SK-N-MC (cell line): ENCODE measurements at regions not wholly inside any gene's neighbourhood (a gene's known extent, or its start where the extent isn't known, plus 50 kb on each side); places are given as distances from the start of the nearest gene placed in this dataset.
"Not testable (repeated sequence)": the region's sequence is repeated elsewhere in the genome, so short reads cannot be mapped to it uniquely, and the experiment has no call there.

Source experiments
- DNase-seq: peaks from one replicate; pipeline ENCODE4 v3.0.0-alpha.2; 2011; ENCODE audit warnings: low read depth, low spot score
- H3K27ac ChIP-seq: fragments of 200-600 bp; sonication (generic); 2 replicates; pipeline ENCODE4 v1.5.1; 2016; ENCODE audit warnings: mixed run types
- H3K36me3 ChIP-seq: fragments of 200-600 bp; sonication (generic); 2 replicates; pipeline ENCODE4 v1.6.1; 2017; ENCODE audit warnings: antibody characterized with exemption, low read length, mixed read lengths; ENCODE audit not compliant: insufficient read depth
- H3K4me3 ChIP-seq: fragments of 200-600 bp; sonication (generic); 2 replicates; pipeline ENCODE4 v1.5.1; 2016
- H3K9ac ChIP-seq: fragments of 200-600 bp; sonication (generic); 2 replicates; pipeline ENCODE4 v1.8.0; 2017; ENCODE audit warnings: mixed run types, mixed read lengths; ENCODE audit not compliant: insufficient read length
- H3K9me3 ChIP-seq: fragments of 200-600 bp; sonication (generic); 2 replicates; pipeline ENCODE4 v1.6.1; 2017; ENCODE audit warnings: low read depth, mild to moderate bottlenecking, antibody characterized with exemption, low read length, moderate library complexity, mixed read lengths
- EZH2 ChIP-seq: fragments of 200-600 bp; sonication (generic); IDR thresholded peaks from one replicate; pipeline ENCODE4 v1.6.1; 2017; ENCODE audit warnings: antibody characterized with exemption
- FOXP2 ChIP-seq: optimal IDR thresholded peaks from 2 replicates; pipeline ENCODE3; 2011; ENCODE audit warnings: mild to moderate bottlenecking, moderate library complexity; ENCODE audit not compliant: insufficient read depth; ENCODE audit errors: extremely low read length, control extremely low read depth
- POLR2AphosphoS5 ChIP-seq: IDR thresholded peaks from 2 replicates; pipeline ENCODE4 v1.6.1; 2012; ENCODE audit warnings: mild to moderate bottlenecking, low read depth, low read length, borderline replicate concordance

- Histone ChIP-seq H3K4me3 (no peak overlapping the region), H3K9me3 (no peaks in the 10 kb centered on the region), H3K36me3 (no peaks in the 10 kb centered on the region), H3K9ac (no peak overlapping the region), H3K27ac (no peak overlapping the region)
- no peak for DNase-seq
- TF ChIP-seq POLR2AphosphoS5 (no peak), EZH2 (no peak), FOXP2 (no peak)
Measured at GRCh38 chr6:82521861-82522260, 158.2 kb downstream of the TPBG start.

- no peak for DNase-seq
- Histone ChIP-seq H3K9me3 (no peaks in the 10 kb centered on the region), H3K4me3 (no peak overlapping the region), H3K36me3 (no peaks in the 10 kb centered on the region), H3K9ac (no peak overlapping the region), H3K27ac (no peak overlapping the region)
- TF ChIP-seq POLR2AphosphoS5 (no peak), FOXP2 (no peak), EZH2 (no peak)
Measured at GRCh38 chr6:82524031-82524430, 160.4 kb downstream of the TPBG start.

- Histone ChIP-seq H3K36me3 (no peaks in the 10 kb centered on the region), H3K9me3 (no peaks in the 10 kb centered on the region), H3K9ac (no peak overlapping the region), H3K27ac (no peak overlapping the region), H3K4me3 (no peak overlapping the region)
- DNase-seq: peak; percentile 39
- TF ChIP-seq POLR2AphosphoS5: peak; percentile 48; the same call in 1 of the 2 replicates
- TF ChIP-seq EZH2: no peak
Measured at GRCh38 chr6:82525775-82526495, 162.3 kb downstream of the TPBG start.

GRCh38 chr6:82529960-82530460 lies 166.4 kb downstream of the TPBG start:
- DNase-seq, H3K27ac ChIP-seq, H3K36me3 ChIP-seq, H3K4me3 ChIP-seq, H3K9me3 ChIP-seq, H3K9ac ChIP-seq: not testable (repeated sequence)

- no peak overlapping the region for H3K9ac ChIP-seq
- no peaks in the 10 kb centered on the region for H3K36me3 ChIP-seq
- TF ChIP-seq FOXP2: no peak
- H3K27ac ChIP-seq: no peak overlapping the region
- DNase-seq: no peak
- no peak overlapping the region for H3K4me3 ChIP-seq
- no peaks in the 10 kb centered on the region for H3K9me3 ChIP-seq
Measured at GRCh38 chr6:82534876-82535275, 171.3 kb downstream of the TPBG start.

- not testable (repeated sequence) for H3K9me3 ChIP-seq, H3K4me3 ChIP-seq, H3K36me3 ChIP-seq, H3K27ac ChIP-seq, H3K9ac ChIP-seq, DNase-seq
Measured at GRCh38 chr6:82549480-82549879, 185.9 kb downstream of the TPBG start.

GRCh38 chr6:82551311-82551710 lies 187.7 kb downstream of the TPBG start:
- not testable (repeated sequence) for DNase-seq, H3K9me3 ChIP-seq, H3K4me3 ChIP-seq, H3K36me3 ChIP-seq, H3K27ac ChIP-seq, H3K9ac ChIP-seq

GRCh38 chr6:82551831-82552230 lies 188.2 kb downstream of the TPBG start:
- Histone ChIP-seq H3K4me3 (no peak overlapping the region), H3K9me3 (no peaks in the 10 kb centered on the region), H3K9ac (no peak overlapping the region), H3K27ac (no peak overlapping the region), H3K36me3 (no peaks in the 10 kb centered on the region)
- DNase-seq: no peak
- TF ChIP-seq POLR2AphosphoS5 (no peak), FOXP2 (no peak), EZH2 (no peak)

- Histone ChIP-seq H3K9ac (no peak overlapping the region), H3K4me3 (no peak overlapping the region), H3K27ac (no peak overlapping the region), H3K9me3 (no peaks in the 10 kb centered on the region), H3K36me3 (no peaks in the 10 kb centered on the region)
- no peak for DNase-seq
- TF ChIP-seq POLR2AphosphoS5: no peak
- TF ChIP-seq FOXP2: no peak
- no peak for TF ChIP-seq EZH2
Measured at GRCh38 chr6:82553863-82554531, 190.4 kb downstream of the TPBG start.
